ENCODE measurements at regions not wholly inside any gene's neighbourhood (a gene's known extent, or its start where the extent isn't known, plus 50 kb on each side); places are given as distances from the start of the nearest gene placed in this dataset.

- no peak for DNase-seq (ENCODE audit: low spot score)
These were observed 621.0 kb upstream of the IGFBP3 start for GRCh38 chr7:46542076-46542475.

DNA sequence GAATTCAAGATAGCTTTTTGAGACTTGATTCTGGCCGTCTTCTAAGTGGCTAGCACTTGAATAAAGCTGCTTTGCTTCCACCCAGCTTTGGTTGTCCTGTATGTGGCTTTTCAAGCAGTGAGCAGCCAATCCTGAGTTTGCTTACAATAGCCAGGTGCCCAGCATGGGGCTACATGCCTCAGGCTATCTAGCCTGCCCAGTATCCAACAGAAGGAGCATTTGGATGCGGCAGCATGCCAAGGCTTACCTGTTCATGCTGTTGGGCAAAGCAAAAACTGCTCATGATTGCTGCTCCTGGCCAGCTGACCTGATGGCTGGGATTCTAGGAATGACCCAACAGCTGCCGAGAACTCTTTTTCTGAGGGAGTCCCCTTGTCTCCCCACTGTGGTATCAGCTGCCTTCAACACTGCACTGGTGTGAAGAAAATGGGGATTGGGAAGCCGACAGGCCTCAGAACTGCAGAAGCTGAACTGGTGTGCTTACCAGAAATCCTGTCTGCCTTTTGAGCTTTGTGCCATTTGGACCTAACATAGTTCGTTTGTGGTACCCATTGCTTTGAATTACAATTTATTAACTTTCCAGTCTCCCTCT, 618.9 kb upstream of the IGFBP3 start:
- no peak for DNase-seq (ENCODE audit: low spot score)

- no peak for DNase-seq (ENCODE audit: low spot score)
These were observed 616.3 kb upstream of the IGFBP3 start for GRCh38 chr7:46537191-46537905.

GRCh38 chr7:46534664-46535588, 613.9 kb upstream of the IGFBP3 start:
- no peak for DNase-seq (ENCODE audit: low spot score)

- no peak for DNase-seq (ENCODE audit: low spot score)
These were observed 612.9 kb upstream of the IGFBP3 start for GRCh38 chr7:46533946-46534345.

GRCh38 chr7:46532571-46532970, 611.5 kb upstream of the IGFBP3 start:
- no peak for DNase-seq (ENCODE audit: low spot score)

GRCh38 chr7:46530081-46530750, 609.1 kb upstream of the IGFBP3 start:
- no peak for DNase-seq (ENCODE audit: low spot score)

GRCh38 chr7:46527360-46527759, 606.3 kb upstream of the IGFBP3 start:
- DNase-seq (ENCODE audit: low spot score), result no peak

DNA sequence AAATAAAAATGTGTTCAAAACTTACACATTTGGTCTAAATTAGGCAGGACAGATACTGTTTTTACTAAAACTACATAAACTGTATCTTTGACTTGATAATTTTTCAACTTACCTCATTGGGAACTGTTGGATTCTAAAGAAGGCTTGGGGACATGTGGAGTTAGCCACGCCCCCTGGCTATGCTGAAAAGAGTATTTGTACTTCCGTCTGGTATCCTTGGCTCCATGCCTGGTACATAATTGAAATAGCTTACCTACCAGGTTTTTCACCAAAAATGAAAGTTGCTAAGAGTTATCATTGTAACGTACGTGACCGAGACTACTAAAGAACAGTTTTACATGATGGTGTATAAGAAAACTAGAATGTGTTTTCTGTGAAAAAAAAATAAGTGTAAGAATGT, 604.8 kb upstream of the IGFBP3 start:
- no peak for DNase-seq (ENCODE audit: low spot score)

- DNase-seq (ENCODE audit: low spot score), result no peak
These were observed 603.3 kb upstream of the IGFBP3 start for GRCh38 chr7:46524350-46524749.

- no peak for DNase-seq (ENCODE audit: low spot score)
These were observed 601.4 kb upstream of the IGFBP3 start for GRCh38 chr7:46522354-46522906.

- DNase-seq (ENCODE audit: low spot score), result no peak
These were observed 597.6 kb upstream of the IGFBP3 start for GRCh38 chr7:46518713-46519112.

DNA sequence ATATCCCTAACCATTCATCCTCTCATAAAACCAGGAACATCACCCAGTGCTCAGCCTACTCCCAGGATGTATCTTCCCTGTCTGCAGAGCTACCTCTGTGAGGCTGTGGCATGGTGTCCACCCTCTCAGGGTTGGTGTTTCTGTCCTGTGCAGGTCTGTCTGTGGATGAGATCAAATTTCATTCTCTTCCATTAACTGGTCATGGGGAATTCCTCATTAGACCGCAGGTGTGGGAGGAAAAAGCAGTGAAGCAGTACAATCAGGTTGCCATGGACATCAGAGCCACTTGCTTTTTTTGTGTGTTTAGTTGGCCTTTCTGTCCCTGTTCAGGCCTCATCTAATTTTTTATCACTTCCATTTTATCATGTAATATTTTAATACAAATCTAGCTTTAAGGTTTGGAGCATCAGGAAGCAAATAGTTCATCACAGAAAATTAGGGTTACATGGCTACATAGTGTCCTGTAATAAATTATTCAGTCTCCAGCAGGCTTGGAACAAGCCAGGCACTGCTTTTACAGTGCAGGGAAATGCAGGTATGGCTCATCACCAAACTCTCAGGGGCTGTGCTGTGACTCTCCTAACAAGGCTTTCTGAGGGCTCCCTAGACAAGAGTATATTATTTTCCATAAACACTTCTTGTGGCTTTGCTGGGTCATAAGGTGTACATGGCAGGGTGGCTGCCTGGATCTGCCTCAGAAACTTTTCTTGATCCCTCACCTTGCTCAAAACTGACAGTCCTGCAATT, 594.9 kb upstream of the IGFBP3 start:
- no peak for DNase-seq (ENCODE audit: low spot score)

DNA sequence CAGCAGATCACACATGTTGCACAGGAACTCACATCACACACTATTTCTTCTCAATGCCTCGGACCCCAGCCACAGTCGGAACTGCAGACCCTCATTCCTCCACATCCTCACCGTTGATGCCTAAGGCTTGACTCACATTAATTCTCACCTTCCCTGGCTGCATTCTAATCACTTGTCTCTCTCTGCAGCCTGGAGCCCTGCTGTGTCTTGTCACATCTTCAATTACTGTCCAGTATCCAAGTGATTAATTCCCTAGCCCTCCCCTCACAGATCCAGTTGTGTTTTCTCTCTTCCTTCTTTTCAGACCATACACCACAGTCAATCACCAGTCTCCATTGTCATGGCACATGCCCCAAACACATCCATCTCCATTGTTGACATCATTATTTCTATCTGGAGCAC, 592.4 kb upstream of the IGFBP3 start:
- DNase-seq (ENCODE audit: low spot score), result no peak

DNA sequence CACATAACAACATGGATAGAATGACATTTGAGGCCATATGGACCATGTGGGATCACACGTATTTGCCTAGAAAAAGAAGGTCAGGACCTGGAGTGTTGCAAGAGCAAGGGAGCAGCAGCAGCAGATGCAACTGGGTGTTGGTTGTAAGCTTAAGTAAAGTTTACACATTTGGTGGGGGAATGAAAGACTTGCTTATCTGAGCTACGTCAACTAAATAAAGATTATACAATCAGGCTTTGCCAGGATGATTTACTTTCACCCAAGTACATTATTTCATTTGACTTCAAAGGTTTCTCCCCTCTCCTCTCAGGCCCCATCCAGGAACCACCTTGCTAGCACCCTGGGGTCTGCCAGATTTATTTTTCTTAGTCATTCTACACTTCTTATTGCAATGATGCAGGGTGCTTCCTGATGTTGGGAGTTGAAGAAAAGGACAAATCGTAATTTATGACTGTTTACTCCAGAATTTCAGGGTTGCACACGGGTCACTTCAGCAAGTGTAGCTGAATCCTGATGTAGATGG, 591.9 kb upstream of the IGFBP3 start:
- no peak for DNase-seq (ENCODE audit: low spot score)

- DNase-seq (ENCODE audit: low spot score), result no peak
These were observed 590.6 kb upstream of the IGFBP3 start for GRCh38 chr7:46511442-46512215.

DNA sequence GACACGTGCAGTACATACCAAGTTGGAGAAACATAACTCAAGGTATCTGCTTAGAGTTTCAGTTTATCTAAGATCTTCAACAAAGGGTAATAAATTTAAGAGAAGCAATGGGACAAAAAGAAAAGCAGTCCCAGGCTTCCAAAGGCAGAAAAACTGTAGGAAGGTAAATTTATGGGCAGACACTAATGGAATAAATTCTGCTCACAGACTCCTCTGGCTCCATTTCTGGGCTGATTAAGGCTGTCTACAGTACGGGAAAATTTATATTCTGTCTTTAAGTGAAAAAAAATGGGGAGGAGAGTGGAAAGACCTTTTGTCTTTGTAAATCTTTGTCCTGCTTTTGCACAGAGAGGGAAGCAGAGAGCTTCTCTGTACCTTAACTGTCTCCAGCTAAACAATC, 587.5 kb upstream of the IGFBP3 start:
- DNase-seq (ENCODE audit: low spot score), result no peak

DNA sequence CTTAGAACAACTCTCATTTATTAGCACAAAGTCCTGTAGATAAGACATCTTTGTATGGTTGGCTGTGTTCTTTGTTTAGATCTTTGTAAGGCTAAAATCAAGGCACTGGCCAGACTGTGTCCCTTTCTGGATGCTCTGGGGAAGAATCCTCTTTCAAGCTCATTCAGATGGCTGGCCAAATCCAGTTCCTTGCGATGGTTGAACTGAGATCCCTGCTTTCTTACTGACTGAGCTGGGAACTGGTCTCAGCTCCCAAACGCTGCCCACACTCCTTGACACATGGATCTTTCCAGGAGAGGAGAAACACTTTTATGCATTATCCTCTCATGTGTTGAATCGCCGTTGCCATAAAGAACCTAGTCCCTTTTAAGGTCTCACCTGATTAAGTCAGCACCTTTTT, 586.5 kb upstream of the IGFBP3 start:
- DNase-seq (ENCODE audit: low spot score), result no peak

- no peak for DNase-seq (ENCODE audit: low spot score)
These were observed 573.4 kb upstream of the IGFBP3 start for GRCh38 chr7:46494441-46494840.

GRCh38 chr7:46494028-46494427, 573.0 kb upstream of the IGFBP3 start:
- DNase-seq (ENCODE audit: low spot score), result no peak

All from globus pallidus (tissue), 1 donor.